Tibial artery (tissue), 4 donors: ENCODE measurements at regions not wholly inside any gene's neighbourhood (a gene's known extent, or its start where the extent isn't known, plus 50 kb on each side); places are given as distances from the start of the nearest gene placed in this dataset.

ENCODE experiments used
- DNase-seq, 2 donors: peaks; one replicate each; pipeline ENCODE4 v3.0.0-alpha.2; 2019
- H3K27ac ChIP-seq, 2 donors: fragments of 200-600 bp; sonication (generic) in 1 of 2; 1 replicate in 1 of 2; 2 replicates in 1 of 2; pipeline ENCODE4 v1.5.1; 2018 to 2019; ENCODE audit warnings: mild to moderate bottlenecking in 1 of 2
- H3K27me3 ChIP-seq, 2 donors: fragments of 200-600 bp; sonication (generic) in 1 of 2; one replicate each; pipeline versions ENCODE4 v1.5.1 to v1.6.0; 2016 to 2019
- H3K36me3 ChIP-seq, 3 donors: fragments of 200-600 bp; sonication (generic) in 2 of 3; one replicate each; pipeline ENCODE4 v1.5.1; 2016 to 2019; ENCODE audit warnings: mild to moderate bottlenecking in 2 of 3
- H3K4me1 ChIP-seq, 4 donors: fragments of 200-600 bp; sonication (generic) in 2 of 4; 1 replicate in 3 of 4; 2 replicates in 1 of 4; pipeline ENCODE4 v1.5.1; 2016 to 2019
- H3K4me3 ChIP-seq, 2 donors: fragments of 200-600 bp; sonication (generic) in 1 of 2; 1 replicate in 1 of 2; 2 replicates in 1 of 2; pipeline ENCODE4 v1.5.1; 2018 to 2019; ENCODE audit warnings: mild to moderate bottlenecking in 2 of 2
- H3K9me3 ChIP-seq, 3 donors: fragments of 200-600 bp; sonication (generic) in 1 of 3; one replicate each; pipeline ENCODE4 v1.5.1; 2016 to 2019
- intact Hi-C: fragments of 100-400 bp; cut with DNase I; formaldehyde crosslinking; loops from one replicate; pipeline ENCODE4 v1.15.0; 2023; ENCODE audit warnings: low total_unique reads
- TF ChIP-seq, protein P1 (sequence below), 2 experiments: fragments of 200-600 bp in 1 of 2; fragments of 450-650 bp in 1 of 2; IDR thresholded peaks; one replicate each; pipeline ENCODE4 v1.5.1; 2017 to 2019; ENCODE audit warnings: antibody characterized with exemption in 2 of 2, mild to moderate bottlenecking in 1 of 2, moderate library complexity in 1 of 2

DNA sequence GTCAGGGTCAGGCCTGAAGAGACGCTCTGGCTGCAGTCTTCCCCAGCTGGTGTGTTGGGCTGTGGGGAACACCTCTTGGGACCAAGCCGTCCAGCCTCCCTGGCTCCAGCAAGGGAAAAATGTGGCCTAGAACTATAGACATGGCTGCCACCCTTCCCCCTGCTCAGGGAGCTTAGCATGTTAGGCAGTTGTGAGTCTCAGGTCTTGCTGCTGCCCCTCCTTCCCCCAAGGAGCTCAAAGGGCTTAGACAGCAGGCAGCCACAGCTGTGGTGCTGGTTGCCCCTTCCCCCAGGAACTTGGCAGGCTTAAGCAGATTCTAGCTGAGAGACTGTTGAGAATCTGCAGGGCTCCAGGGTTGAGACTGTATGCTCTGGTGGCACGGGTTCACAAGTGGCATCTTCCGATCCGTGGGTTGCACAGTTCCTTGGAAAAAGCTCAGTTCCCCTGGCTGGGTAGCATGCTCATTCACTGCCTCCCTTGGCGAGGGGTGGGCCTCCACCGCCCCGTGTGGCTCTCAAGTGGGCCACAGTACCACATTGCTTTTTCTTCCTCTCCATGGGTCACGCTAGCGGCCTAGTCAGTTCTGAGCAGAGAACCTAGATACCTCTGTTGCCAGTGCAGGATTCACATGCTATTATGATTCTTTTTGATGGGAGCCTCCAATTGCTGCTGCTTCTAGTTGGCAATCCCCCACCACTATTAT lies 1258.6 kb downstream of the OLFM4 start:
- TF ChIP-seq, protein P1, sequence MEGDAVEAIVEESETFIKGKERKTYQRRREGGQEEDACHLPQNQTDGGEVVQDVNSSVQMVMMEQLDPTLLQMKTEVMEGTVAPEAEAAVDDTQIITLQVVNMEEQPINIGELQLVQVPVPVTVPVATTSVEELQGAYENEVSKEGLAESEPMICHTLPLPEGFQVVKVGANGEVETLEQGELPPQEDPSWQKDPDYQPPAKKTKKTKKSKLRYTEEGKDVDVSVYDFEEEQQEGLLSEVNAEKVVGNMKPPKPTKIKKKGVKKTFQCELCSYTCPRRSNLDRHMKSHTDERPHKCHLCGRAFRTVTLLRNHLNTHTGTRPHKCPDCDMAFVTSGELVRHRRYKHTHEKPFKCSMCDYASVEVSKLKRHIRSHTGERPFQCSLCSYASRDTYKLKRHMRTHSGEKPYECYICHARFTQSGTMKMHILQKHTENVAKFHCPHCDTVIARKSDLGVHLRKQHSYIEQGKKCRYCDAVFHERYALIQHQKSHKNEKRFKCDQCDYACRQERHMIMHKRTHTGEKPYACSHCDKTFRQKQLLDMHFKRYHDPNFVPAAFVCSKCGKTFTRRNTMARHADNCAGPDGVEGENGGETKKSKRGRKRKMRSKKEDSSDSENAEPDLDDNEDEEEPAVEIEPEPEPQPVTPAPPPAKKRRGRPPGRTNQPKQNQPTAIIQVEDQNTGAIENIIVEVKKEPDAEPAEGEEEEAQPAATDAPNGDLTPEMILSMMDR (IDR thresholded peaks at IDR 0.05), result no peak
- Histone ChIP-seq H3K4me3 (no peak overlapping the region), H3K27ac (no peak overlapping the region), H3K27me3 (no peaks in the 10 kb centered on the region), H3K36me3 (no peaks in the 10 kb centered on the region), H3K4me1 (no peaks in the 10 kb centered on the region), H3K9me3 (peaks cover 0 to 4% (median 4%) of the 10 kb centered on the region in 3 donors)
- no peak for DNase-seq
- intact Hi-C loops, result no loop called here

DNA sequence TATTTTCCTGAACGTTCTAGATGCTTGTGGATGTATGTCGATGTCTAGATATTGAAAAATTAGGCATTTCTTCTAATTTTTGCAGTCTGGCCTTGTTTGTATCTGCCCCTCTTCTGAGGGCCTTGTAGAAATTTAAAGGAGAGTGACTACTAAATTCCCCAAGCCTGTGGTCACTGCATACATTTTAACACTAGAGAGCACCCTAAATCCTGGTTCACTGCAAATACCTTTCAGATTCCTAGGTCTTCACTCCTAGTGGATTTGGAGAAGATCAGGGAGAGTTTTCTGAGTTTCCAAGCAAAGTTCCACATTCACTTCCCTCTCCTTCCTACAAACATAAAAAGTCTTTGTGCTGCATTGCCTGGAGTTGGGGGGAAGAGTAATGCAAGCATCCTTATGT lies 1272.5 kb downstream of the OLFM4 start:
- no peaks in the 10 kb centered on the region for H3K4me1 ChIP-seq
- H3K36me3 ChIP-seq, result no peaks in the 10 kb centered on the region
- H3K9me3 ChIP-seq, result no peaks in the 10 kb centered on the region
- TF ChIP-seq, protein P1 (IDR thresholded peaks at IDR 0.05), result no peak
- H3K4me3 ChIP-seq, result no peak overlapping the region
- no peaks in the 10 kb centered on the region for H3K27me3 ChIP-seq
- no peak overlapping the region for H3K27ac ChIP-seq
- no peak for DNase-seq
- intact Hi-C loops, result no loop called here

DNA sequence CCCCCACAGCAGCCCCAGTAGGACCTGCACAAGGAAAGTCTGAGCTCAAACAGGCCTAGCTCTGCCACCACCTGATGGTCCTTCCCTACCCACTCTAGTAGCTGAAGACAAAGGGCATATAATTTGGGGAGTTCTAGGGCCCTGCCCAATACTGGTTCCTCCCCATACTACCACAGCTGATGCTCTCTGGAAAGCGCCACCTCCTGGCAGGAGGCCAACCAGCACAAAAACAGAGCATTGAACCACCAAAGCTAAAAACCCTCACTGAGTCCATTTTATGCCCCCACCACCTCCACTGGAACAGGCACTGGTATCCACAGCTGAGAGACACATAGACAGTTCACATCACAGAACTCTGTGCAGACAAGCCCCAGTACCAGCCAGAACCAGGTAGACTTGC lies 1276.8 kb downstream of the OLFM4 start:
- Histone ChIP-seq H3K27ac (no peak overlapping the region), H3K4me3 (no peak overlapping the region), H3K36me3 (no peaks in the 10 kb centered on the region), H3K9me3 (no peaks in the 10 kb centered on the region), H3K27me3 (no peaks in the 10 kb centered on the region), H3K4me1 (no peaks in the 10 kb centered on the region)
- intact Hi-C loops, result no loop called here
- no peak for DNase-seq
- TF ChIP-seq, protein P1 (IDR thresholded peaks at IDR 0.05), result no peak

DNA sequence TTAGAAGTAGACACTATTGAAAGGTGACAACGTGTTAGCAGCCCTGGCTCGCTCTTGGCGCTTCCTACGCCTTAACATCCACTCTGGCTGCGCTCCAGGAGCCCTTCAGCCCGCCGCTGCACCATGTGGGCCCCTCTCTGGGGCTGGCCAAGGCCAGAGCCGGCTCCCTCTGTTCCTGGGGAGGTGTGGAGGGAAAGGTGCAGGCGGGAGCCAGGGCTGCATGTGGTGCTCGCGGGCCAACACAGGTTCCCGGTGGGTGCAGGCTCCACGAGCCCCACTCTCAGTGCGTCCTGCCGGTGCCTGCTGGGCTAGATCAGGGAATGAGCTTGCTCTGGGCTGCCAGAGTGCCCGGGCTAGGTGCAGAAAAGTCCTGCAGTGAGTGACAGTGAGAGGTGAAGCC lies 1284.3 kb downstream of the OLFM4 start:
- no peak for DNase-seq
- TF ChIP-seq, protein P1 (IDR thresholded peaks at IDR 0.05), result no peak
- Histone ChIP-seq H3K4me3 (no peak overlapping the region), H3K27ac (no peak overlapping the region), H3K27me3 (no peaks in the 10 kb centered on the region), H3K4me1 (no peaks in the 10 kb centered on the region), H3K36me3 (no peaks in the 10 kb centered on the region), H3K9me3 (no peaks in the 10 kb centered on the region)
- intact Hi-C loops, result no loop called here

DNA sequence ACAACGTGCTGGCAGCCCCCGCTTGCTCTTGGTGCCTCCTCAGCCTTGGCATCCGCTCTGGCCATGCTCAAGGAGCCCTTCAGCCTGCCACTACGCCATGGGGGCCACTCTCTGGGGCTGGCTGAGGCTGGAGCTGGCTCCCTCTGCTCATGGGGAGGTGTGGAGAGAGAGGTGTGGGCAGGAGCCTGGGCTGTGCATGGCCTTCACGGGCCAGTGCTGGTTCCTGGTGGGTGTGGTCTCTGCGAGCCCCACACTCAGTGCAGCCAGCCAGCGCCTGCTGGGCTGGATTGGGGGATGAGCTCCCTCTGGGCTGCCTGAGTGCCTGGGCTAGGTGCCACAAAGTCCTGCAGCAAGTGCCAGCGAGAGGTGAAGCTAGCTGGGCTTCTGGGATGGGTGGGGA lies 1289.1 kb downstream of the OLFM4 start:
- no peaks in the 10 kb centered on the region for H3K9me3 ChIP-seq
- no peak overlapping the region for H3K27ac ChIP-seq
- intact Hi-C loops, result no loop called here
- no peak overlapping the region for H3K4me3 ChIP-seq
- TF ChIP-seq, protein P1 (IDR thresholded peaks at IDR 0.05), result no peak
- no peaks in the 10 kb centered on the region for H3K4me1 ChIP-seq
- H3K36me3 ChIP-seq, result no peaks in the 10 kb centered on the region
- DNase-seq, result no peak
- H3K27me3 ChIP-seq, result no peaks in the 10 kb centered on the region

DNA sequence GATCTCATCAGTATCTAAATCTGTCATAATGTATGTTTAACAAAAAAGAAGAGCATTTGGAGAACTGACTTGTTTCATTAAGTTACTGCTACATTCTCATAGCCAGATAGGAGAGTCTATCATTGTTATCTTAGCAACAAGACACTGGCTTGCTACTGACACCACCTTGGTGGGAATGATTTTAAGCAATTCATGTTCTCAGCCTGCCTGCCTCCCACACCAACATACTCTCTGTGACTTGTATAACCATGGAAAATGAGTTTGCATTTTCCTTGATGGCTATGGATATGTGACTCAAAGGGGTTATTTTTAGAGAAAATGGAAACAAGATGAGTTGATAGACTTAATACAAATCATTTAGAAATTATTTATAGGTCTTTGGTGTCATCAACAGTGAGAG lies 1308.9 kb downstream of the OLFM4 start:
- Histone ChIP-seq H3K27me3 (no peaks in the 10 kb centered on the region), H3K4me3 (no peak overlapping the region), H3K9me3 (no peaks in the 10 kb centered on the region), H3K27ac (no peak overlapping the region), H3K36me3 (no peaks in the 10 kb centered on the region), H3K4me1 (no peaks in the 10 kb centered on the region)
- DNase-seq, result no peak
- TF ChIP-seq, protein P1 (IDR thresholded peaks at IDR 0.05), result no peak
- intact Hi-C loops, result no loop called here
